ENCODE measurements at regions not wholly inside any gene's neighbourhood (a gene's known extent, or its start where the extent isn't known, plus 50 kb on each side); places are given as distances from the start of the nearest gene placed in this dataset.

DNA sequence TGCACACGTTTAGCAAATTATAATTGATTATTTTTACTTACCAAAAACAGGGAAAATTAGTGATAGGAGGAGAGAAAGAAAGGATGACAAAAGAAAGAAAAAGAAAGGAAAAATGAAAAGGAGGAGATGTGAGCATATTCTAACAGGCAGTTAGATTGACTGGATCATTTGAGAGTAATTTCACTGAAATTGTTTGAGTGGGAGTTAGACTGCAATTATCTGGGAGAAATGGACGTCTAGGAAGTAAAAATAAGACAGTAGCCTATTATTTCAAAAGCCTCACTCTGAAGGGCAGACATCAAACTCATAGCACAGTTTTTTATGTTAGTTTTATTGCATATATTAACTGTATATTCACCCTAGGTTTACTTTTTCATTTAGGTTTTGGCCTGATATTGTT lies 272.8 kb upstream of the POU1F1 start:
- TF ChIP-seq, protein P1, sequence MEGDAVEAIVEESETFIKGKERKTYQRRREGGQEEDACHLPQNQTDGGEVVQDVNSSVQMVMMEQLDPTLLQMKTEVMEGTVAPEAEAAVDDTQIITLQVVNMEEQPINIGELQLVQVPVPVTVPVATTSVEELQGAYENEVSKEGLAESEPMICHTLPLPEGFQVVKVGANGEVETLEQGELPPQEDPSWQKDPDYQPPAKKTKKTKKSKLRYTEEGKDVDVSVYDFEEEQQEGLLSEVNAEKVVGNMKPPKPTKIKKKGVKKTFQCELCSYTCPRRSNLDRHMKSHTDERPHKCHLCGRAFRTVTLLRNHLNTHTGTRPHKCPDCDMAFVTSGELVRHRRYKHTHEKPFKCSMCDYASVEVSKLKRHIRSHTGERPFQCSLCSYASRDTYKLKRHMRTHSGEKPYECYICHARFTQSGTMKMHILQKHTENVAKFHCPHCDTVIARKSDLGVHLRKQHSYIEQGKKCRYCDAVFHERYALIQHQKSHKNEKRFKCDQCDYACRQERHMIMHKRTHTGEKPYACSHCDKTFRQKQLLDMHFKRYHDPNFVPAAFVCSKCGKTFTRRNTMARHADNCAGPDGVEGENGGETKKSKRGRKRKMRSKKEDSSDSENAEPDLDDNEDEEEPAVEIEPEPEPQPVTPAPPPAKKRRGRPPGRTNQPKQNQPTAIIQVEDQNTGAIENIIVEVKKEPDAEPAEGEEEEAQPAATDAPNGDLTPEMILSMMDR (conservative IDR thresholded peaks at IDR 0.05; ENCODE audit: low read length): no peak
- no peak for TF ChIP-seq EZH2phosphoT487 (IDR thresholded peaks at IDR 0.05; ENCODE audit: borderline replicate concordance)
